ENCODE measurements at regions not wholly inside any gene's neighbourhood (a gene's known extent, or its start where the extent isn't known, plus 50 kb on each side); places are given as distances from the start of the nearest gene placed in this dataset.

DNA sequence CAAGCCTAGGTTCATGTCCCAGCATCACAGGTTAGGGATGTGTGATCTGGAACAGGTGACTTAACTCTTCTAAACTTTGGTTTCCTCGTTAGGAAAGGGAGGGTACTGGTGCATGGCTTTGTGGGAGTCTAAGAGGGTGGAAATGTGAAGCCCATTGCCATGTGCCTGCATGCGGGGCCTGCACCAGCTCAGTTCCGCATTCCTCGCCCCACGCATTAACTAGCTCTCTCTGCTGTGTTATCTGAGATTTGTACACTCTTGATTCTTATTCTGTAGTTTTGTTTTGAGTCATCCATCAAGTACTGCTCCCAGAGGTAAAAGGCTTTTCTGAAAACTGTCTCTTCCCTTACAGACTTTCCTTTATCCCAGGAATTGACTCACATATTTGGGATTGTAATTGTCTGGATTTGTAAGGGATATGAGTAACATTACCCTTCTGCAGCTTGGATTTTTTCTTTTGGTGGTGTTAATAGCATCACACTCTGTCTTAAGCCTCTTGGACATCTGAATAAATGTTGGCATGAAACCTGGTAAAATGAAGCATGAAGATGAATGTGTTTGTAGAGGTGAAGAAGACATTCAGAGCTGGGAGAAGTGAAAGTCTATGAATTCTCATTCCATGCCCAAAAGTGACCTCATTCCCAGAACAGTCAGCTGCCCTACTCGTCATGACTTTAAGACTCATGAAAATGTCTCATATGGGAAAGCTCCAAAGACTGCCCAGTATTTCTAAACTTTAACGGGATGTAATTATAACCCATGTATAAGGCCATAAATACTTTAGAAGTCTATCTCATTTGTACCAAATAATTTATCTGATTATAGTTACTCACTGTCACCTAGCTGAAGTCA, 357.3 kb downstream of the FOXA2 start:
- TF ChIP-seq, protein P1, sequence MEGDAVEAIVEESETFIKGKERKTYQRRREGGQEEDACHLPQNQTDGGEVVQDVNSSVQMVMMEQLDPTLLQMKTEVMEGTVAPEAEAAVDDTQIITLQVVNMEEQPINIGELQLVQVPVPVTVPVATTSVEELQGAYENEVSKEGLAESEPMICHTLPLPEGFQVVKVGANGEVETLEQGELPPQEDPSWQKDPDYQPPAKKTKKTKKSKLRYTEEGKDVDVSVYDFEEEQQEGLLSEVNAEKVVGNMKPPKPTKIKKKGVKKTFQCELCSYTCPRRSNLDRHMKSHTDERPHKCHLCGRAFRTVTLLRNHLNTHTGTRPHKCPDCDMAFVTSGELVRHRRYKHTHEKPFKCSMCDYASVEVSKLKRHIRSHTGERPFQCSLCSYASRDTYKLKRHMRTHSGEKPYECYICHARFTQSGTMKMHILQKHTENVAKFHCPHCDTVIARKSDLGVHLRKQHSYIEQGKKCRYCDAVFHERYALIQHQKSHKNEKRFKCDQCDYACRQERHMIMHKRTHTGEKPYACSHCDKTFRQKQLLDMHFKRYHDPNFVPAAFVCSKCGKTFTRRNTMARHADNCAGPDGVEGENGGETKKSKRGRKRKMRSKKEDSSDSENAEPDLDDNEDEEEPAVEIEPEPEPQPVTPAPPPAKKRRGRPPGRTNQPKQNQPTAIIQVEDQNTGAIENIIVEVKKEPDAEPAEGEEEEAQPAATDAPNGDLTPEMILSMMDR (IDR thresholded peaks at IDR 0.05): no peak
- Histone ChIP-seq H3K4me3 (no peak overlapping the region), H3K27ac (no peak overlapping the region)
- no peak for DNase-seq (ENCODE audit: low spot score)

DNA sequence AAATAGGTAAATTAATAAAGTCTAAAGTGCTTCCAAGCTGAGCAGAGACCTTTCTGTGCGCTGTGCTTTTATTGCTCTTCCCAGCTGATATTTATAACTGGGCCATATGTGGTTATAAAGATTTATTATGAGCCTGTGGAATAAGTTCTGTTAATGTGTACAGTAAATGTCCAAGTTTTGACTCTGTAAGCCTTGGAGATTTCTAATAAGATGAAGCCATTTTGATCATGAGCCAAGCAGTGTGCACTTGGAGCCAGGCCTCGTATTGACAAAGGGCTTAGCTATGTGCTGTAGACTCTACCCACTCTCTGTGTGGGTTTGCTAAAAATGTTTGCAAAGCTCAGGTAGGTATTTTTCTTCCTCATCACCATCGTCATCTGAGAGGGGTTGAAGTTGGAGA, 361.1 kb downstream of the FOXA2 start:
- no peak for DNase-seq (ENCODE audit: low spot score)
- TF ChIP-seq, protein P1 (IDR thresholded peaks at IDR 0.05): no peak

DNA sequence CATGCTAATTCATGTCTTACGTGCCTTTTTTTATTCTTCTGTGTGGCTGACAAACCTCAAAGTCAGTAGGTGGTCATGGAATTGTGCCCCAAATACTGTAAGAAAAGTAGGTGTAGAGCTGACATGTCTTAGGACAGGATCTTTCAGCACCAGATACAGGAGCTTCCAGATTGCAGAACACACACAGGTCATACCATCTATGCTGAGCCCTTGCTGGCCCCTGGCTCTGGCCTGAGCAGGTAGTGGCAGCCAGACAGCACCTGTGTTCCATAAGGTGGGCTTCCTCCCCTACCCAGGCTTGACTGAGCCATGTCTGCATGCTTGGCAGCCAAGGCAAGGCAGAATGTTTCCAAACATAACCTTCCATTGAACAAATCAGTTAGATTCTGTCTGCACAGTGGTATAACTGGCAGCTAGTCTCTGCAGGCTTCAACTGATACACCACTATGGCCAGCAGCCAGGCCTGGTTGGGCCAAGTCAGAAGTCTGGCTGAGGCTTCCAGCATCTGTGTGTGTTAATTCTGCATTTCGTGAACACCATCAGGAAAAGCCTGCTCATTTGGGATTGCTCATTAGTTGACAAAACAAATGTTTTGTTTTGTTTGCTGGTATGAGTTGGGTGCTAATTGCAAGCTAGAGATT, 366.5 kb downstream of the FOXA2 start:
- Histone ChIP-seq H3K4me3 (no peak overlapping the region), H3K27ac (no peak overlapping the region)
- TF ChIP-seq, protein P1 (IDR thresholded peaks at IDR 0.05): no peak
- DNase-seq (ENCODE audit: low spot score): no peak

More for the DNA sequence above, 361.1 kb downstream of the FOXA2 start:
- no peak overlapping the region for H3K4me3 ChIP-seq
- no peak overlapping the region for H3K27ac ChIP-seq

DNA sequence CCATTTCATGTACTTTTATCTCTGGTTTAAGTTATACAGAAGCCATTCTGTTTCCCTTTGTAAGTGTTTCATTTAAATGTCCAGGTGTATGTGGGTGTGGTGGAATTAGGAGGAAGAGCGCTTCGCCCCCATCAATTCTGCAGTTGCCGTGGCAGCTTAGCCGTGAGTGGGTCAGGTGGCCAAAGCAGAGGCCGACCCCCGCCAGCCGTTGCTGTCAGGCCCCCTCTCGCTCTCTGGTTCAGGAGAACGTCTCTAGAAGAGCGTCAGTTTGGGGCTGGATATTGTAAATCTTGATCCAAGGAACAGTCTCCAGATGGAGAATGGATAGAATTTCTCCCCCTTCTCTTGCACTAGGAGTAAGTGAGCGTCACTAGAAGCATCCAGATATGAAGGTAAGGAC, 367.4 kb downstream of the FOXA2 start:
- DNase-seq (ENCODE audit: low spot score): no peak
- TF ChIP-seq, protein P1 (IDR thresholded peaks at IDR 0.05): no peak
- no peak overlapping the region for H3K27ac ChIP-seq
- no peak overlapping the region for H3K4me3 ChIP-seq

DNA sequence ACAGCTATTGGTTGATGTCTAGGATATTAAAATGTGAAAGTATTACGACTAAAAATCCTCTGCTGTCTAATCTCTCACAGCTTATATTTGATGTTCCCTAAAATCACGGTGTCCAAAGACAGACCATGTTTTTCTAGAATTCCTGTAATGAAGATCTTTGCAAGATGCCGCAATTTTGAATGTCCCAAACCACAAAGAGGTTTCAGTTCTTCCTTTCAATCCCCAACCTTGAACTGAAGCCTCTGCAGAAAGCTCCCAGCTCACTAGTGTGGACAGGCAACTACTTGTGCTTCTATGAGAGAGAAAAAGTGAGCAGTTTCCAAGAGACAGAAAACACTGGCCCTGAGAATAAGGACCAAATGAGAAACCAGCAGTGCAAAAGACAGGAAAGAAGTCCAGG, 370.1 kb downstream of the FOXA2 start:
- DNase-seq (ENCODE audit: low spot score): no peak
- Histone ChIP-seq H3K27ac (no peak overlapping the region), H3K4me3 (no peak overlapping the region)
- TF ChIP-seq, protein P1 (IDR thresholded peaks at IDR 0.05): no peak

DNA sequence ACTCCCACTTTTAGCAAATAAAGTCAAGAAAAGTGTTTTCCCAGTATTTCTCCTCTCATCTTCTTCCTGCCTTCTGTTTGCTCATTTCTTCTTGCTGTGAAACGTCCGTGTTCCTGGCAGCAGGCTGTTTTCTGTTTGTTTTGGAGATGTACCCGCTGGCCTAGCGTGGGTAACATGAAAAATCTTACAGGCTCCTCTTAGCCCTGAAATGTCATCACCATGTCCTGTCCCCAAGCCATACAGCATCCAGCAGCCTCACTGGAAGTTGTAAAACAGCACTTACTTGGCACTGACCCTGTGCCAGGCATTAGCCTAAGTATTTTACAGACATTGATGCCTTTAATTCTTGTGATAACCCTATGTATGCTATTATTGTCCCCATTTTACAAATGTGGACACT, 371.1 kb downstream of the FOXA2 start:
- no peak overlapping the region for H3K27ac ChIP-seq
- TF ChIP-seq, protein P1 (IDR thresholded peaks at IDR 0.05): no peak
- H3K4me3 ChIP-seq: no peak overlapping the region
- DNase-seq (ENCODE audit: low spot score): no peak

DNA sequence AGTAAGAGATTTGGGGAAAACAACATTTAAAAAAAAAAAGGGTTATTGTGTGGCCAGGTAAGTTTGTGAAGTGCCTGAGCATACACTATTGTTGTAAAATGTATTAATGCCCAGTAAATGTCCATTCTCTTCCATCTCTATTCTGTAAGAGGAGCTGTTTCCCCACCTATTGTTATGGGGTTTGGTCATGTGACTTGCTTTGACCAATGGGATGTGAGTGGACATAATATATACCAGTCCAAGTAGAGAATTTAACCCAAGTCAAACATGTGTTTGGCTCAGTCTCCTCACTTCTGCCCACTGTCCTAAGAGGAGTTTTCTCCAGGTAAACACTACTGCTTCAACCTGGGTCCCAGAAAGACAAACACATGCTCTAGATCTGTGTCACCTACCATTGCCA, 377.1 kb downstream of the FOXA2 start:
- DNase-seq (ENCODE audit: low spot score): no peak
- Histone ChIP-seq H3K4me3 (no peak overlapping the region), H3K27ac (no peak overlapping the region)
- TF ChIP-seq, protein P1 (IDR thresholded peaks at IDR 0.05): no peak

Data from coronary artery (tissue), 2 donors.